Duodenal mucosa (tissue), 2 donors: ENCODE measurements at regions not wholly inside any gene's neighbourhood (a gene's known extent, or its start where the extent isn't known, plus 50 kb on each side); places are given as distances from the start of the nearest gene placed in this dataset.

ENCODE experiments used
- H3K27ac ChIP-seq: one replicate; pipeline ENCODE4 v1.7.0; 2013; ENCODE audit warnings: low read depth, low read length
- H3K27me3 ChIP-seq, 2 donors: one replicate each; pipeline ENCODE4 v1.7.0; 2013; ENCODE audit warnings: low read length in 2 of 2, control low read depth in 1 of 2; ENCODE audit not compliant: insufficient read depth in 2 of 2, control insufficient read depth in 1 of 2
- H3K36me3 ChIP-seq, 2 donors: one replicate each; pipeline ENCODE4 v1.7.0; 2013; ENCODE audit warnings: low read length in 2 of 2, control low read depth in 1 of 2; ENCODE audit not compliant: insufficient read depth in 2 of 2, control insufficient read depth in 1 of 2
- H3K4me1 ChIP-seq, 2 donors: one replicate each; pipeline ENCODE4 v1.7.0; 2013; ENCODE audit warnings: low read length in 2 of 2, control low read depth in 1 of 2; ENCODE audit not compliant: insufficient read depth in 2 of 2, control insufficient read depth in 1 of 2
- H3K4me3 ChIP-seq, 2 donors: one replicate each; pipeline ENCODE4 v1.7.0; 2013; ENCODE audit warnings: low read length in 2 of 2, low read depth in 1 of 2
- H3K9ac ChIP-seq, 2 donors: one replicate each; pipeline ENCODE4 v1.7.0; 2013; ENCODE audit warnings: low read length in 2 of 2, low read depth in 1 of 2
- H3K9me3 ChIP-seq, 2 donors: one replicate each; pipeline ENCODE4 v1.7.0; 2013; ENCODE audit warnings: low read length in 2 of 2, control low read depth in 1 of 2; ENCODE audit not compliant: control insufficient read depth in 1 of 2

DNA sequence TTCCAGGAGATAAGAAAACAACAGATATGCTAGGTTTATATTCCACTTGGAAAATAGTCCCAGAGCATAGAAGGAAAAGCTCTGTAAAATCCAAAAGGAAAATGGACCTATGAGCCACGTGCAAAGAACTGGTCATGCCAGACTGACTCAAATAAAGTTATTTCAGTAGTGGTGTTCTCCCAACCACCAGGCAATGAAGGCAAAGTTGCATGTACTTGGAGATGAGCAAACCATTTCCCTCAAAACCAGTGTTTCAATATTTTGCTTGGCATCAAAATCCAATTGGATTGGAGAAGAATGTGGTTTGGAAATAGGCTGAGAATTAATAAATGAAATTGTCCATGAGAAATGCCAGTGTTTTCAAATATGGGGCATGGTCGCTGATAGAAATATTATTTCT lies 237.5 kb downstream of the ICOS start:
- H3K4me3 ChIP-seq, result no peak overlapping the region
- H3K27ac ChIP-seq, result no peak overlapping the region
- H3K4me1 ChIP-seq, result no peaks in the 10 kb centered on the region
- peaks cover 2 to 4% of the 10 kb centered on the region in 2 donors for H3K27me3 ChIP-seq
- no peaks in the 10 kb centered on the region for H3K9me3 ChIP-seq
- no peak overlapping the region for H3K9ac ChIP-seq
- H3K36me3 ChIP-seq, result no peaks in the 10 kb centered on the region

GRCh38 chr2:204175552-204176271 lies 239.1 kb downstream of the ICOS start:
- Histone ChIP-seq H3K9me3 (no peaks in the 10 kb centered on the region), H3K27ac (no peak overlapping the region), H3K36me3 (no peaks in the 10 kb centered on the region), H3K9ac (no peak overlapping the region), H3K4me3 (no peak overlapping the region), H3K4me1 (no peaks in the 10 kb centered on the region), H3K27me3 (peaks cover 2 to 6% of the 10 kb centered on the region in 2 donors)

DNA sequence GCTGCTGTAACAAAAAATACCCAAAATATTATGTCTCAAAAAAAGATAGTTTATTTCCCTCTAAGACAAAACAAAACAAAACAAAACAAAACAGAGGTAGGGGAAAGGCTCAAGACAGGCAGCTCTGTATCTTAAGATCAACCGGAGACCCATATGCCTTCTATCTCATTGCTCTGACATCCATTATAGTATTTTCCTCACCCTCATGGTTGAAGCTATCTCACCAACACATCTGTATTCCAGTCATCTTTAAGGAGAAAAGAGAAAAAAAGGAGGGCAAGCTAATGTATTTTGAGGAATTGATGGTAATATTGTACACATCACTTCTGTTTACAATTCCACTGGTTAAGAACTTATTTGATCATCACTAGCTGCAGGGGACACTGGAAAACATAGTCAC lies 239.7 kb downstream of the ICOS start:
- peaks cover 0 to 6% of the 10 kb centered on the region in 2 donors for H3K27me3 ChIP-seq
- no peak overlapping the region for H3K27ac ChIP-seq
- H3K4me3 ChIP-seq, result no peak overlapping the region
- H3K4me1 ChIP-seq, result no peaks in the 10 kb centered on the region
- H3K36me3 ChIP-seq, result no peaks in the 10 kb centered on the region
- H3K9ac ChIP-seq, result no peak overlapping the region
- no peaks in the 10 kb centered on the region for H3K9me3 ChIP-seq

GRCh38 chr2:204177251-204177976 lies 240.9 kb downstream of the ICOS start:
- no peak overlapping the region for H3K27ac ChIP-seq
- H3K9ac ChIP-seq, result no peak overlapping the region
- peaks cover 0 to 6% of the 10 kb centered on the region in 2 donors for H3K27me3 ChIP-seq
- H3K36me3 ChIP-seq, result no peaks in the 10 kb centered on the region
- H3K4me1 ChIP-seq, result no peaks in the 10 kb centered on the region
- H3K4me3 ChIP-seq, result no peak overlapping the region
- H3K9me3 ChIP-seq, result no peaks in the 10 kb centered on the region

GRCh38 chr2:204177977-204178522 lies 241.5 kb downstream of the ICOS start:
- Histone ChIP-seq H3K9me3 (no peaks in the 10 kb centered on the region), H3K4me3 (no peak overlapping the region), H3K27ac (no peak overlapping the region), H3K9ac (no peak overlapping the region), H3K27me3 (peaks cover 0 to 3% of the 10 kb centered on the region in 2 donors), H3K4me1 (no peaks in the 10 kb centered on the region), H3K36me3 (no peaks in the 10 kb centered on the region)

DNA sequence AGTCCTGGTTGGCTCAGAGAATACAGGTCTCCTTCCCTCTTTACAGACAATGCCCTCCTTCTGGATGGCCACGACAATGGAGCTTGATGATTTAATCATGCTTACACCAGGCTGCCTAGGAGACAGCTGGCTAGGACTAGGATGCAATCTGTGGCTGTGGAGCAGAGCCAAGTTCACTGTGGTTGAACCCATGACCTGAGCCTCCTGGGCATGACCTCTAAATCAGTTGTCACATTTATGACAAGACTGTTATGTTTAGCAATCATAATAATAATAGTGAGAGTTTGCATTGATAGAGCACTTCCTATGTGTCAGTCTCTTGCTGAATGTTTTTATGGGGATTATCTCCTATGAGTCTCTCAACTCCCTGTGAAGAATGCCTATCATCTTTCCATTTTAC lies 244.1 kb downstream of the ICOS start:
- no peaks in the 10 kb centered on the region for H3K9me3 ChIP-seq
- H3K27ac ChIP-seq, result no peak overlapping the region
- no peak overlapping the region for H3K4me3 ChIP-seq
- H3K36me3 ChIP-seq, result no peaks in the 10 kb centered on the region
- no peaks in the 10 kb centered on the region for H3K4me1 ChIP-seq
- H3K27me3 ChIP-seq, result peaks cover 0 to 3% of the 10 kb centered on the region in 2 donors
- no peak overlapping the region for H3K9ac ChIP-seq

- Histone ChIP-seq H3K4me3 (no peak overlapping the region), H3K27ac (no peak overlapping the region), H3K9me3 (no peaks in the 10 kb centered on the region), H3K36me3 (no peaks in the 10 kb centered on the region), H3K27me3 (peaks cover 0 to 3% of the 10 kb centered on the region in 2 donors), H3K4me1 (peaks cover 0 to 5% of the 10 kb centered on the region in 2 donors), H3K9ac (no peak overlapping the region)
Measured at GRCh38 chr2:204183608-204184007, 247.0 kb downstream of the ICOS start.

- Histone ChIP-seq H3K9ac (no peak overlapping the region), H3K4me3 (no peak overlapping the region), H3K9me3 (no peaks in the 10 kb centered on the region), H3K36me3 (no peaks in the 10 kb centered on the region), H3K4me1 (peaks cover 0 to 5% of the 10 kb centered on the region in 2 donors), H3K27me3 (peaks cover 0 to 3% of the 10 kb centered on the region in 2 donors), H3K27ac (no peak overlapping the region)
Measured at GRCh38 chr2:204184226-204184625, 247.7 kb downstream of the ICOS start.

- Histone ChIP-seq H3K4me1 (peaks cover 0 to 5% of the 10 kb centered on the region in 2 donors), H3K9ac (no peak overlapping the region), H3K4me3 (no peak overlapping the region), H3K36me3 (no peaks in the 10 kb centered on the region), H3K27ac (no peak overlapping the region), H3K27me3 (no peaks in the 10 kb centered on the region), H3K9me3 (no peaks in the 10 kb centered on the region)
Measured at GRCh38 chr2:204187229-204188083, 250.9 kb downstream of the ICOS start.
